ENCODE measurements at regions not wholly inside any gene's neighbourhood (a gene's known extent, or its start where the extent isn't known, plus 50 kb on each side); places are given as distances from the start of the nearest gene placed in this dataset.

GRCh38 chr19:30670562-30671366, 298.6 kb downstream of the ZNF536 start:
- Histone ChIP-seq H3K9me2 (replicated peaks; ENCODE audit: insufficient read depth) (no peaks in the 10 kb centered on the region), H3K27ac (no peak overlapping the region), H3K9me3 (ENCODE audit: low read depth) (no peaks in the 10 kb centered on the region), H3K4me3 (no peak overlapping the region), H2AFZ (no peak overlapping the region), H3K36me3 (replicated peaks; ENCODE audit: insufficient read depth, low read depth) (no peaks in the 10 kb centered on the region), H3K79me2 (no peaks in the 10 kb centered on the region), H3K27me3 (peaks cover 15% of the 10 kb centered on the region), H3K4me1 (ENCODE audit: insufficient read depth) (no peaks in the 10 kb centered on the region), H3K4me2 (no peak overlapping the region), H4K20me1 (ENCODE audit: insufficient read depth, poor library complexity, severe bottlenecking) (no peaks in the 10 kb centered on the region)
- DNase-seq (ENCODE audit: low spot score): no peak
- WGBS (ENCODE audit: low lambda C conversion rate, missing lambda C conversion rate): 92% methylated on average over 17 of the region's 17 CpGs
- TF ChIP-seq CTCF (IDR thresholded peaks at IDR 0.05; ENCODE audit: poor library complexity): no peak
- no peak for TF ChIP-seq EZH2 (IDR thresholded peaks at IDR 0.05; ENCODE audit: borderline replicate concordance)
- TF ChIP-seq EZH2phosphoT487 (IDR thresholded peaks at IDR 0.05; ENCODE audit: low read depth, severe bottlenecking, unreplicated experiment): no peak

GRCh38 chr19:30670011-30670329, 297.8 kb downstream of the ZNF536 start:
- H3K4me2 ChIP-seq: no peak overlapping the region
- H2AFZ ChIP-seq: no peak overlapping the region
- 88% methylated on average over 14 of the region's 14 CpGs for WGBS (ENCODE audit: low lambda C conversion rate, missing lambda C conversion rate)

GRCh38 chr19:30669329-30670010, 297.3 kb downstream of the ZNF536 start:
- H3K9me2 ChIP-seq (replicated peaks; ENCODE audit: insufficient read depth): no peaks in the 10 kb centered on the region
- TF ChIP-seq EZH2phosphoT487 (IDR thresholded peaks at IDR 0.05; ENCODE audit: low read depth, severe bottlenecking, unreplicated experiment) (no peak), CTCF (IDR thresholded peaks at IDR 0.05; ENCODE audit: poor library complexity) (peak; percentile 89)
- H3K9me3 ChIP-seq (ENCODE audit: low read depth): no peaks in the 10 kb centered on the region
- 34% methylated on average over 25 of the region's 25 CpGs for WGBS (ENCODE audit: low lambda C conversion rate, missing lambda C conversion rate)
- H2AFZ ChIP-seq: no peak overlapping the region
- no peaks in the 10 kb centered on the region for H3K36me3 ChIP-seq (replicated peaks; ENCODE audit: insufficient read depth, low read depth)
- peak overlapping the region; percentile 52 for H3K4me2 ChIP-seq
- H3K27me3 ChIP-seq: peaks cover 15% of the 10 kb centered on the region
- H3K4me1 ChIP-seq (ENCODE audit: insufficient read depth): no peaks in the 10 kb centered on the region
- H3K79me2 ChIP-seq: no peaks in the 10 kb centered on the region
- DNase-seq (ENCODE audit: low spot score): peak; percentile 81
- no peak overlapping the region for H3K27ac ChIP-seq
- no peak overlapping the region for H3K4me3 ChIP-seq
- H4K20me1 ChIP-seq (ENCODE audit: insufficient read depth, poor library complexity, severe bottlenecking): no peaks in the 10 kb centered on the region

More at GRCh38 chr19:30670011-30670329, 297.8 kb downstream of the ZNF536 start:
- Histone ChIP-seq H3K9me3 (ENCODE audit: low read depth) (no peaks in the 10 kb centered on the region), H3K79me2 (no peaks in the 10 kb centered on the region), H3K9me2 (replicated peaks; ENCODE audit: insufficient read depth) (no peaks in the 10 kb centered on the region), H4K20me1 (ENCODE audit: insufficient read depth, poor library complexity, severe bottlenecking) (no peaks in the 10 kb centered on the region), H3K27me3 (peaks cover 15% of the 10 kb centered on the region), H3K4me1 (ENCODE audit: insufficient read depth) (no peaks in the 10 kb centered on the region), H3K36me3 (replicated peaks; ENCODE audit: insufficient read depth, low read depth) (no peaks in the 10 kb centered on the region), H3K27ac (no peak overlapping the region), H3K4me3 (no peak overlapping the region)
- DNase-seq (ENCODE audit: low spot score): no peak
- TF ChIP-seq CTCF (IDR thresholded peaks at IDR 0.05; ENCODE audit: poor library complexity): no peak
- no peak for TF ChIP-seq EZH2 (IDR thresholded peaks at IDR 0.05; ENCODE audit: borderline replicate concordance)
- no peak for TF ChIP-seq EZH2phosphoT487 (IDR thresholded peaks at IDR 0.05; ENCODE audit: low read depth, severe bottlenecking, unreplicated experiment)

Data from hepatocyte (in vitro differentiated cells).